ENCODE measurements at regions not wholly inside any gene's neighbourhood (a gene's known extent, or its start where the extent isn't known, plus 50 kb on each side); places are given as distances from the start of the nearest gene placed in this dataset.

GRCh38 chr10:104509981-104510380 lies 131.1 kb upstream of the SORCS3 start:
- TF ChIP-seq ADNP (CRISPR knock-in tag; IDR thresholded peaks at IDR 0.05) (no peak), HES4 (CRISPR knock-in tag; IDR thresholded peaks at IDR 0.05; ENCODE audit: borderline replicate concordance) (no peak), SMC3 (IDR thresholded peaks at IDR 0.05; ENCODE audit: low read length) (no peak), PHF21A (CRISPR knock-in tag; IDR thresholded peaks at IDR 0.05) (no peak), JUN (CRISPR knock-in tag; IDR thresholded peaks at IDR 0.05) (no peak), ATF3 (CRISPR knock-in tag; IDR thresholded peaks at IDR 0.05) (no peak)
